RPMI8226 (cell line): ENCODE measurements at regions not wholly inside any gene's neighbourhood (a gene's known extent, or its start where the extent isn't known, plus 50 kb on each side); places are given as distances from the start of the nearest gene placed in this dataset.
"Not testable (repeated sequence)": the region's sequence is repeated elsewhere in the genome, so short reads cannot be mapped to it uniquely, and the experiment has no call there.

ENCODE experiments used
- DNase-seq: peaks from one replicate; pipeline ENCODE4 v3.0.0-alpha.2; 2015

DNA sequence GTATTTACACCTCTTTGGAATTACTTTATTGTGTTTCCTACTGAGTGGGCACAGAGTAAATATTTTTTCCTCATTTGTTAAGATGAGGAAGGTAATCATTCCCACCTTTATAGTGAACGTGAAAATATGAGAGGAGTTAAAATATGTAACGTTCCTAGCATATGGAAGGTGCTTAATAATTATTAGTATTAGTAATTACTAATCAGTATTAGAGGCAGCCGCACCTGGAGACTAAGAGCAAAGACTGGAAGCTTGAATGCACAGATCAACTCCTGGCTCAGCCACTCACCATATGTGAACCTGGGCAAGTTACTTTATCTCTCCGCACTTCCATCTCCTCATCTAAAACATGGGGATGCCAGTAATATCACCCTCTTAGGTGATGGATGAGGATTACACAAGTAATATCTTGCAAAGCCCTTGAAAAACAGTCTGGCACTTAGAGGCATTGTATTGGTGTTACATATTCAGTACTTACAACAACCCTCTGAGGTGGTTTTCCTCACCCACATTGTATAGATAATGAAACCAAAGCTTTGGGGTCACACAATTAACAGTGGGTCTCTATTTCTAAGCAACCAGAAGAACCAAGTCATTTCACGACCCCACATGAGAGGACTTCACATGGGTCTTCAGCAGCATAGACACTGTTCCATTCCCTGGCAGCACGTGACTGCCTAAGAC, 100.3 kb upstream of the KCTD1 start:
- DNase-seq, result no peak

DNA sequence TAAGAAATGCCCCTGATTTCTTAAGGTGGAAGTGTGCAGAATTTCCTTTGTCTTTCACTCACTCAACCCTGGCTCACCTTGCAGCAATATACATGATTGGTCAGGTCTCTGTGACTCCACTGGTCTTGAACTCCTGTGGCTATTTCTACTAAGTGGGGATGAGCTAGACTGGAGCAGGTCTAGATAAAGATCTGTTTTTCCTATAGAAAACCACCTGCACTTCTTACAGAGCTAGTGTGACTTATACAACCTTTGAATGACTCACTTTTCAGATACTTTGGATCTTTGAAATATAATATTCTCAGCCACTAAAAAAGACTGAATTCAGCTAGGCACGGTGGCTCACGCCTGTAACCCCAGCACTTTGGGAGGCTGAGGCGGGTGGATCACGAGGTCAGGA, 98.5 kb upstream of the KCTD1 start:
- DNase-seq, result no peak

DNA sequence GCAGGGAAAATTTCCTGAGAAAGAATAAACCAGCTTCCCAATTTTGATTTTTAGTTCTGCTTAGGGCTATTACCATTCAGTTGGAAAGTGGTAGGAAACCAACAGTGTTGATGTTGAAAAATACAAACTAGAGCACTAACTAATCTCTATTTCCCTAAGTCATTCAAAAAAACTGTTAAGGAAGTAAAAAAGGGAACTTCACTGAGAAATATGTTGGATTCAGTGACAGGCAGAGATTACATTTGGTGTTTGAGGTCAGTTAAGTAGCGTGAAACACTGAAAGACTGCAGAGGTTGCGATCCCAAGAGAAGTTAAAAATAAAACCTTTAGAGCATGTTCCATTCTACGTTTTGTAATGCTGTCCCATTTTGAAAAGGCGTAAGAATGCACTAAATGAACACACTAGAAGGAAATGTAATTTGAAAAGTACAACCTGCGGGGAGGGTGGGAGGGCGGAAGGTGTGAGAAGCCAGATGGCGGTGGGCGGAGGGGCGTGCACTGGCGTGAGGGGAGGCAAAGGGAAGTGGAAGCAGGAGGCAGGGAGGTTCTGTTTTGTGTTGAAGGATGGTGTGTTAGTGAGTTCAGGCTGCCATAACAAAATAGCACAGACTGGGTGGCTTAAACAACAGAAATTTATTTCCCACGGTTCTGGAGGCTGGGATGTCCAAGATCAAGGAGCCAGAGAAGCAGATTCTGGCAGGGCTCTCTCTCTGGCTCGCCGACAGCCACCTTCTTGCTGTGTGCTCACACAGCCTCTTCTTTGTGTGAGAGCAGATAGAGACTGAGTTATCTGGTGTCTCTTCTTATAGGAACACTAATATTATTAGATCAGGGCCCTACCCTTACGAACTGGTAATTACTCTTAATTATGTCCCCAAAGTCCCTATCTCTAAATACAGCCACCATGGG, 94.3 kb upstream of the KCTD1 start:
- DNase-seq, result no peak

DNA sequence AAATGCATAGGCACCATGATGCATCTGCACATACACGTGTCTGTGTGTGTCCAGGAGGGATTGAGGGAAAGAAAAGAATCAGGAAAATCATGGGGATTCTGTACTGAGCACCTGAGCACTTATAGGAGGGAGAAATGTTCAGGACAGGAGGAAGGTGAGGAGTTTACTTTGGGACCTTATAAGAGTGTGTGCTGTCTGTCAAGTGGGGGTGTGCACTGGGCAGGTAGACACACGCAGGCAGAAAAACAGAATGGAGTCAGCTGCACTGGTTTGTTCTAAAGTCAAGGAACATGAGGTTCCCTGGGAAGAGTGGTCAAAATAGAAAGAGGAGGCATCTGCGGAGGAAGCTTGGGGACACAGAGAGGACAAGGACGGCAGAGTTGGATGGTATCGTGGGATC, 92.2 kb upstream of the KCTD1 start:
- DNase-seq, result no peak

DNA sequence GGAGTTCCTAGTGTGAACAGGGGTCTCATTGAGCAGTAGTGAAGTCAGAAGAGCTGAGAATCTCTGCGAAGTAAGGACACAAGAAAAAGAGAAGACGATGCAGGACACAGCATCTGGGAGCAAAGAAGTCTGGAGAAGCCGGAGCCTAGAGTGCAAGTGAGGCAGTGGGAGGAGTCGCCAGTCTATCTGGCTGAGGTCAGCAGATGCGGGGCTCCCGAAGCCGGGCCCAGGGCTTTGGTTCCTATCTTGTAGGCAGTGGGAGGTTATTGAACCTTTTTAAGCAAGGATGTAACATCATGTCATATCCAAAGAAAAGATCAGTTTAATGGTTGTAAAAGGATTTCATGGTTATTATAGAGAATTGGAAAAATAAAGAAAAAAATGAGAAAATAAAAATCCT, 90.8 kb upstream of the KCTD1 start:
- DNase-seq, result no peak

DNA sequence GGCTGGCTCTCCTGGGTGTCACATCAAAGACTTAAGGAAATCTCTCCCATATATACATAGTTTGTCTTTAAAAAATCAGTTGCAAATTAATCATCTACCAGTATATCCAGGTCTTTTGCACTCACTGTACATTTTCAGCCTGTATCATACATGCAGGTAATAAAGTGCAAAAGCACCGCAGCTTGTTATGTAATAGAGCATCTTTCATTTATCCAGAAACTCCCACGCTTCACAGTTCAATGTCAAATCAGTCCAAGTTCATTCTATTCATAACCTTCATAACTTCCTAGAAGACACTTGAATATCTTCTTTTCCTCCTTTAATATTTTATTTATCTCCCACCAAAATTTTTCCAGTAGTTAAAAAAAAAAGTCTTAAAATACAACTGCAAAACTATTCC, 89.6 kb upstream of the KCTD1 start:
- no peak for DNase-seq

DNA sequence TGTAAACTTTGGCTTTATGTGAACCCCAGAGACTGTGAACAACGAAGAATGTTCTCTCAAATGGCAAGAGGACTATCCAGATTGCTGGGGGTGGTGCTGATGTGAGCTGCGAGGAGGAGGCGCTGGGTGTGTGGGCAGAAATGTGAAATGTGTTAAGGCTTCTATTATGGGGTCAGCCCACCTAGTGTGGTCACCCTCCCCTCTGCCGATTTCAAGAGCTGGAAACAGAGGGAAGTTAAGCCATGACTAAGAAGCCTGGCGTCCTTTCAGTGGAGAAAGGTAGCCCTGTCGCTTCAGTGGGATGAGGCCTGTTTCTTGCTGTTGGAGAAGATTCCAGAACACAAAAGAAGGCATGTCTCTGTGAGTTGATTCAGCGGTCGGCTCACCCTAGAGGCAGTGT, 89.0 kb upstream of the KCTD1 start:
- no peak for DNase-seq

DNA sequence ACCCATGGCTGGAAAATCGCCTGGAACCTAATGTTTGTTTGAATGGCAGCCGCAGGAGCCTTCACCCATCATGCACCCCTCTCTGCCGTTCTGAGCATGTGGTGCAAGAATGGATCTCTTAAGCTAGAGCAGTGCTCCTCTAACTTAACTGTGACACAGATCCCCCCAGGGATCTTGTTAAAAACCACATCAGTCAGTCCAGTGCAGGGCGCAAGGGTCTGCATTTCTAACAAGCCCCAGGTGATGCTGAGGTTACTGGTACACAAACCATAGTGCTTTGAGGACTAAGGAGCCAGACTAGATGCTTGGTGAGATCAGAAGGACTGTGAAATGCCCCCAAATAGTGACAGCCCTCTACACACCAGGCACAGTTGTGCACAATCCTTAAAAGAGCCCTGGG, 87.1 kb upstream of the KCTD1 start:
- DNase-seq, result no peak

DNA sequence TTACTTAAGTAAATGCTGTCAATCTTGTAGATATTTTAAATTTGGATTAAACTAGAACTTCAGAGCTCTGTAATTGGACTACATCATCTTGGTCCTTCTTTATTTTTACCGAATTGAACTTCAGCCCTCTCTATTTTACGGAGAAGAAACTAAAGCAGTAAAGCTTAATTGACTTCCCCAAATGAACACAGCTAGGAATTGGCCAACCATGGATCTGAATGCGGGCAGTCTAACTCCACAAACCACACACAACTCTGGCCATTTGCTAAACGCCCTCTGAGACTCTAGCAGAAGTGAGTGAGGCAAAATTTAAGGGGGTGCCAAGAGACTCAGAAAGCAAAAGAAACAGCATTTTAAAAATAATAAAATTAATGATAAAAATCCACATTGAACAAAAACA, 86.3 kb upstream of the KCTD1 start:
- no peak for DNase-seq

DNA sequence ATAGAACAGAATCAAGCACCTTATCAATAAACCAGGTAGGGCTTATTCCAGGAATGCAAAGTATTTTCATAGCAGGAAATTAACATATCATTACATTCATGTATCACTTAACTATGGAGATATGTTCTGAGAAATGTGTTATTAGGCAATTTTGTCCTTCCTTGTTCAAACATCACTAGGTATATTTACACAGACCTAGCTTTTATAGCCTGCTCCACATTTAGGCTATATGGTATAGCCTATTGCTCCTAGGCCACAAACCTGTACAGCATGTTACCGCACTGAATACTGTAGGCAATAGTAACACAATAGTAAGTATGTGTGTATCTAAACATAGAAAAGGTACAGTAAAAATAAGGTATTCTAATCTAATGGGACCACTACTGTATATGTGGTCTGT, 82.8 kb upstream of the KCTD1 start:
- DNase-seq, result no peak

DNA sequence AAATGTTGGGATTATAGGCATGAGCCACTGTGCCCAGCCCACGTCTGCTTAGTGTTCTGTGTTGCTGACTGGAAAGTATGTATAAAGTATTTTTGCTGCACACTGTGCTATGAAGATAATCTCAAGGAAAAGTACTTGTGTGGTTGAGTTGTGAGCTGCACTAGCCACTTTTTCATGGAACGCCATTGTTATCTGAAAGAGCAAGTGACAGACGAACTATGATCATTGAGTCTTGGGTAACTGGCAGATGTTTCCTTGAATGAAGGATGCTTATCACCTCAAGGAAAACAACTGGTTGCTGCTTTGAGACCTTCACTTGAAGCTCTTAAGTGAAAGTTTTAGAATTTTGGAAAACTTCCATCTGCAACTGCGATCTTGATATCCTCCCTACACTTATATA, 82.2 kb upstream of the KCTD1 start:
- DNase-seq, result no peak

DNA sequence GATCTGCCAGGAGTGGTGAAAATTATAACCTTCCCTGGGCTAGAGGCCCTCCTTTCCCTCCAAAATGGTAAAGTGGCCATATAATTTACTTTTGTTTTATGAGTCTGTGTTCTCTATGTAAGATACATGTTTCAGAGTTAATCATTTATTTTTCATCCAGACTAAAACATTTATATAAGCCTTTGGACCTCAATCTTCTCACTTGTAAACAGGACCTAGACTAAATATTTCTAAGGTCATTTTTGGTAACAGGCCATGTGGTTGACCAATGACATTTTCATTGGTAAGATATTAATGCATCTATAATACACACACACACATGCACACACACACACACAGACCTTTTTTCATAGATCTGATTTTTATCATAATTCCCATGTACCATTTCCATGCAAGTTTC, 79.7 kb upstream of the KCTD1 start:
- DNase-seq, result no peak

DNA sequence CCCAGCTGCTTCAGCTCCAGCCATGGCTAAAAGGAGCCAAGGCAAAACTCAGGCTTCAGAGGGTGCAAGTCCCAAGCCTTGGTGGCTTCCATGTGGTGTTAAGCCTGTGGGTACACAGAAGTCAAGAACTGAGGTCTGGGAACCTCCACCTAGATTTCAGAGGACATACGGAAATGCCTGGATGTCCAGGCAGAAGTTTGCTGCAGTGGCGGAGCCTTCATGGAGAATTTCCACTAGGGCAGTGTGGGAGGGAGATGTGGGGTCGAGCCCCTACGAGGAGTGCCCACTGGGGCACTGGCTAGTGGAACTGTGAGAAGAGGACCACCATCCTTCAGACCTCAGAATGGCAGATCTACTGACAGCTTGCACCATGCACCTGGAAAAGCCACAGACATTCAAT, 76.1 kb upstream of the KCTD1 start:
- DNase-seq, result no peak

DNA sequence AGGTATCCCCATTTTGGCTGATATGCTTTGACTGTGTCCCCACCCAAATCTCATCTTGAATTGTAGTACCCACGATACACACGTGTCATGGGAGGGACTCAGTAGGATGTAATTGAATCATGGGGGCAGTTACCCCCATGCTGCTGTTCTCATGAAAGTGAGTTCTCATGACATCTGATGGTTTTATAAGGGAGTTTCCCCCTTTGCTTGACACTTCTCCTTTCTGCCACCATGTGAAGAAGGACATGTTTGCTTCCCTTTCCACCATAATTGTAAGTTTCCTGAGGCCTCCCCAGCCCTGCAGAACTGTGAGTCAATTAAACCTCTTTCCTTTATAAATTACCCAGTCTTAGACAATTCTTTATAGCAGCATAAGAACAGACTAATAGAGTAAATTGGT, 75.0 kb upstream of the KCTD1 start:
- not testable (repeated sequence) for DNase-seq

DNA sequence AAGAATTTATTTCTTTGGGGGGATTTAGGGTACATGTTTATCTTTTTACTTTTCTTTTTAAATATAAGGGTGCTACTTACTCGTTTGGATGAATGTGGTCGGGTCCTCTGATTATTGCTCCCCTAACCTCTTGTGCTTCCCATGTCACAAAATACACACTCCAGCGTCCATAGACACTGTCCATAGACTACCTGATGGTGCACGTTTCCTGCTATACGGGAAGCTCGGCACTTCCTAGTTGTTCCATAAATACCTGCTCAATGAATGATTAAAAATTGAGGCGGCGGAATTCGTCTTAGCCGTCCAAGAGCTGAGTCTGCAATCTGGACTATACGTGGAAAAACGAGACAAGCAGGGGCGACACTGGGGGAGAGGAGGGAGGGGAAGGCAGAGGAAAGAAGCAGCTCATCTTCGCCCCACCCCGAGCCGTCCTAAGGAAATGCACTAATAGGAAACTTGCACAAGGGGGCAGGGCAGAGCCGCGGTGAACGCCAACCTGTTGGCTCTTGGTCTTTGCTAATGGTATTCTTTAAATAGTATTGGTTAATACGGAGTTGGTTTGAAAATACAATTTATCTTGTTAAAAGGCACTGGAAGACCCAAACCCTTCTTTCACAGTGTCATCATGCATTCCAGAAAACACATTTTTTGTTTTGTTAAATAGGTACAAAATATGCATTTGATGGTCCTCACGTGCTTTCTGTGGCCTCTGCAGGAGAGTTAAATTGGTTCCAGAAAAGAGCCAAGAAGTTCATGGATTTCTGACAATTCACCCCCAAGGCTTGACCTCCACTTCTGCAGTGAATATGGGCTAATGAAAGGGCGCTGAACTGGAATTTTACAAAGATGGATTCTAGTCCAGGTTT, 73.0 kb upstream of the KCTD1 start:
- DNase-seq, result peak; percentile 52

DNA sequence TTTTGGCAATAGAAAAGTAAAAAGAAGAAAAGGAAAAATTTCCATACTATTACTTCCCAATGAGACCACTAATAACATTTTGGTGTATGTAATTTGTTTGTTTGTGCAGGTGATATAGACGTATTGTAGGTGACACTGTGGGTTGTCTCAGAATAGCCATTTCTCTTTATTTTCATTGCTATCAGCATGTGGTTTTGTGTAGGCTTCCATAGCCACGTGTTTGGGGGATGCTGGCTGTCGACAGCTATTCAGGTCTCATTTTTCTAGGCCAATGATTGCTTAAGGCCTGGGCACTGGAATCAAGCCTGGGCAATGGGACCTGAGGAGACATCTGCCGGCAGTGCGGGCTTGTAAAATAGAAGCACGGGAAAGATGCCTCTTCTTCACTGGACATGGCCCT, 71.0 kb upstream of the KCTD1 start:
- DNase-seq, result no peak

DNA sequence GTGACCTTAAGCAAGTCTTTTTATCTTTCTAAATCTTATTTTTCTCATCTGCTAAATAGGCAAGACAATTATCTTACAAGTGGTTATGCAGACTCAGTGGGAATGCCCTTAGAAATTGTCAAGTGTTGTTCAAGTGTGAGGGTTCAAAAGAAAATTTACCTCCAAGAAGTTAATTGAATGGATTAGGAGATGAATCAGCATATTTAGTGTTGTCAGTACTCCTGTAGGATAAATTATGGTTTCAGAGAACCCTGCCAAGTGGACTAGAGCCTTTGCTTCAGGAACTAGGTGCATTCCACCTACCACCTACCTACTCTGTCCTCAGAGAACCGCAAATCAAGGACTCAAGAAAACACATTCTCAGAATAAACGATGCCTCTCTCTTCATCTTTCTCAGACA, 69.8 kb upstream of the KCTD1 start:
- DNase-seq, result no peak

DNA sequence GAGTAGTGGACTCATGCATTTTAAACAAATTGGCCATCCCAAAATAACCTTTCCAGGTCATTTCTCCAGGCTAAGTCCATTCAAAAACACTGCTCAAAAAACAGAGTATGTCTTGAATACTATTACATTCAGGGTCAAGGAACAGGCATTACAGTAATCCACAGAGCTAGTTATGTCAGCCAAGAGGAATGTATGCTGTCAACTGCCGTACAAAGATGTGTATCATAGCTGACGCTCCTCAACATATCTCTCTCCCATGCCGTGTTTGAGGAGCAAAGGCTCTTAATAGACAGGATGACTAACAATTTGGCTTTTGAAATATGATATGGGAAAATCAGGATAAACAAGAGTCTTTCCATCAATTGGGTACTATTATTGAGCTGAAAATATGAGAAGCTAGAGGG, 68.8 kb upstream of the KCTD1 start:
- no peak for DNase-seq

DNA sequence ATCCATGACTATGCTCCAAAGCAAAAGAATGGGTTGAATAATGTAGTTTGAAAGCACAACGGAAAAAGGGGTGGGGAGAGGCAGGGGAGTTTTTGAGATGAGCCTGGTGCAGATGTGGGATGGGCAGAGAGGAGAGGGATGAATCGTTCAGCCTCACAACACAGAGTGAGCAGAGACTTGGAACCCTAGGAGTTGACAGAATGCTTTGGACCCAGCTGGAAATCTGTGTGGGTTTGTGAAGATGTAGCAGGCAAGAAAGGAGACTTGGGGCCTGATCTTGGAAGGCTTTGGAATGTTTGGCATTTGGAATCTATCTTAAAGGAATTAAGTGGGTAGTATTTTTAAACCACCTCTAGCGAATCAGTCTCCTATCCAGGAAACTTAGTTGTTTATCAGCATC, 66.0 kb upstream of the KCTD1 start:
- no peak for DNase-seq
